Left lung (tissue), 4 donors: ENCODE measurements at regions not wholly inside any gene's neighbourhood (a gene's known extent, or its start where the extent isn't known, plus 50 kb on each side); places are given as distances from the start of the nearest gene placed in this dataset.
"Not testable (repeated sequence)": the region's sequence is repeated elsewhere in the genome, so short reads cannot be mapped to it uniquely, and the experiment has no call there.

Experiments
- ATAC-seq: fragments of 200-7000 bp; cut with Tn5 transposase; one replicate; pipeline ENCODE4 v1.9.1; 2020; ENCODE audit warnings: moderate library complexity
- DNase-seq, 4 donors: peaks; one replicate each; pipeline ENCODE4 v3.0.0-alpha.2; 2013 to 2020
- H3K27ac ChIP-seq, 2 donors: fragments of 200-600 bp; sonication (generic) in 1 of 2; one replicate each; pipeline versions ENCODE4 v1.5.0 to v1.8.0; 2020 to 2021
- H3K27me3 ChIP-seq, 2 donors: fragments of 200-600 bp; sonication (generic) in 1 of 2; one replicate each; pipeline versions ENCODE4 v1.5.0 to v1.8.0; 2020 to 2021
- H3K36me3 ChIP-seq, 2 donors: fragments of 200-600 bp; sonication (generic) in 1 of 2; one replicate each; pipeline versions ENCODE4 v1.5.0 to v1.8.0; 2020 to 2021
- H3K4me1 ChIP-seq, 2 donors: fragments of 200-600 bp; one replicate each; pipeline ENCODE4 v1.8.0; 2021
- H3K4me3 ChIP-seq, 2 donors: fragments of 200-600 bp; sonication (generic) in 1 of 2; one replicate each; pipeline versions ENCODE4 v1.5.0 to v1.8.0; 2020 to 2021; ENCODE audit warnings: mild to moderate bottlenecking in 1 of 2
- H3K9me3 ChIP-seq, 2 donors: fragments of 200-600 bp; sonication (generic) in 1 of 2; one replicate each; pipeline versions ENCODE4 v1.5.0 to v1.8.0; 2020 to 2021
- intact Hi-C, 2 donors: fragments of 100-400 bp; cut with DNase I; formaldehyde crosslinking; loops; one replicate each; pipeline versions ENCODE4 v1.11.2 to v1.14.2; 2022
- donor health status: DM: no; HTN: yes; CAD: no.
- donor health status: DM: no; HTN: no; CAD: no.

DNA sequence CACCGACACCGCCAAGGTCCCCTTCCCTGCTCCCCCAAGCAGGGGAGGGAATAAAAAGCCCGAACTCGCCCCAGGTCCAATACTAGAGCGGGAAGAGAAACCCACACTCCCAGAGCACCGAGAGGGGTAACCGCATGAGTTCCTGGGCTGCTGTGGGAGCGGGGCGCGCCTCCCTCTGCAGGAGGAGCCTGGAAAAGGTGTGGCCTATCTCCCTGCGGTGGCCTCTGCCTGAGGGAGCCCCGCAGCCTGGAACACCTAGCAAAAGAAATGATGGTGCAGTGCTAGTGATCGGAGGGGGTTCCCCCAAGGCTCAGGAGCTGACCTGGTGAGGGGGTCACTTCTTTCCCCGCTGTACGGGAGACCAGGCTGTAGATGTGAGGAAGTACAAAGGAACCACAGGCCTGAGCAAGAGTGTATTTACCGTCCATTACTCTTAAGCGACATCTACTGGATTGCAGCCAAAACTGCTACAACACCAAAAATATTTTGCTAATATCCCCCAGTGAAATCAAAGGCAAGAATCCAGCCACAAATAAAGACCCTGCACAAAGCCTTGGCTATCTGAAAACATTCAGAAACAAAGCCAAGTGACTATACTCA, 216.6 kb upstream of the POTEB3 start:
- H3K36me3 ChIP-seq, DNase-seq, H3K4me1 ChIP-seq, H3K4me3 ChIP-seq, H3K27me3 ChIP-seq, intact Hi-C loops, H3K27ac ChIP-seq, H3K9me3 ChIP-seq: not testable (repeated sequence)
- ATAC-seq = peak; percentile 53

DNA sequence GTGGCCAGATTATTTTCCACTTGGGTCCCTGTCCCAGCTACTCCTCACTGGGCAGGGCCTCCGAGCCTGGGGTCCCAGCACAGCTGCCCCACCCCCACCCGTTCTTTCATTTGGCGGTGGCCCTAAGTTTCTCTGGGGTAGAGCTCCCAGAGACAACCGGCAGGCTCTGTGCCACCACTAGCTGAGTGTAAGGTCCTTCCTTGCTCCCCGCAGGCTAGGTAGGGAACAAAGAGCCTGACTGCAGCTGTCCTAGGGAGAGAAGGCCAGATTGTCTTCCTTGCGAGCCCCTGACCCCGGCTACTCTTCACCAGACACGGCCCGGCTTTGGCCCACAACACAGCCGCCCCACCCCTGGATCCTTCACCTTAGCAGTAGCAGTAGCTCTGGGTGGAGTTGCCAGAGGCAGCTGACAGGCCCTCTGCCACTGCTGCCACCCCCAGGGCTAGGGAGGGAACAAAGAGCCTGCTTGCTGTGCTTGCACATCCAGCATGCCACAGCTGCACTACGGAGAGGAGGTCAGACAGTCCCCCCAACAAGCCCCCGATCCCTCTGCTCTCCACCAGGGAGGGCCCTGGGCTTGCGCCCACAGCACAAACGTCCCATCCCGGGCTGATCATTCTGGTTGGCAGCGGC, 215.9 kb upstream of the POTEB3 start:
- H3K36me3 ChIP-seq, H3K9me3 ChIP-seq, H3K27ac ChIP-seq, H3K4me1 ChIP-seq, H3K4me3 ChIP-seq, intact Hi-C loops, DNase-seq, H3K27me3 ChIP-seq, ATAC-seq: not testable (repeated sequence)

DNA sequence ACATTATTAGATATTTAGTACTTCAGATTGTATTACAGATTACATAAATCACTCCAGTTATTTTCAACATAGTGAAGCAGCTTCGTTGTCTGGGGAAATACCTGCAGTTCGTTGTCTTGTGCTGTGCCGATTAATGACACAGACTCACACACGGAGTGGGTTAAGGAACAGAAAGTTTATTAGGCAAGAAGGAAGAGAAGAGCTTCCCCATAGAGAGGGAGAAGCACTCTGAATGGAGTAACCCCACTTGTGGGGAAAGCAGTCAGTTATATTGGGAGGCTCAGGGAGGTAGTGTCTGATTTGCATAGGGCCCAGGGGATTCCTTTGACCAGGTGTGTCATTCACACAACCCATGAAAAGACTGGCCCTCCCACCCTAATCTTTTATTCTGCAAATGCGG, 213.4 kb upstream of the POTEB3 start:
- intact Hi-C loops, H3K27ac ChIP-seq: not testable (repeated sequence)

DNA sequence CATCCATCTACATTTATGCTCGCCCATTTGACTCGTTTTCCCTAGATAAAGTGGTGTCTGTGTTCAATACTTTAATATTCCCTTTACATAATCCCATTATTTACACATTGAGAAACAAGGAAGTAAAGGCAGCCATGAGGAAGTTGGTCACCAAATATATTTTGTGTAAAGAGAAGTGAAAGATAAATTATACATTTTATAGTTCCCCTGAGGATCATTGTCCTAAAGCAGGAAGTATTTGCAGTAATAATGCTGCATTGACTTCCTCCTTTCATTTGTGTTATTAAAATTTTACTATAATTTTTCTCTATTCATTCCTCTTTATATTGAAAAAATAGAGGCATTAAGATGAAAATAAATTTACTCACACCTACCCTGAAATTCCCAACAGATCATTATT, 198.5 kb upstream of the POTEB3 start:
- H3K4me1 ChIP-seq, ATAC-seq, intact Hi-C loops, DNase-seq, H3K4me3 ChIP-seq, H3K9me3 ChIP-seq, H3K27ac ChIP-seq, H3K27me3 ChIP-seq, H3K36me3 ChIP-seq: not testable (repeated sequence)

More for the DNA sequence above, 213.4 kb upstream of the POTEB3 start:
- ATAC-seq, H3K9me3 ChIP-seq, H3K27me3 ChIP-seq, H3K36me3 ChIP-seq, H3K4me3 ChIP-seq, H3K4me1 ChIP-seq, DNase-seq: not testable (repeated sequence)

DNA sequence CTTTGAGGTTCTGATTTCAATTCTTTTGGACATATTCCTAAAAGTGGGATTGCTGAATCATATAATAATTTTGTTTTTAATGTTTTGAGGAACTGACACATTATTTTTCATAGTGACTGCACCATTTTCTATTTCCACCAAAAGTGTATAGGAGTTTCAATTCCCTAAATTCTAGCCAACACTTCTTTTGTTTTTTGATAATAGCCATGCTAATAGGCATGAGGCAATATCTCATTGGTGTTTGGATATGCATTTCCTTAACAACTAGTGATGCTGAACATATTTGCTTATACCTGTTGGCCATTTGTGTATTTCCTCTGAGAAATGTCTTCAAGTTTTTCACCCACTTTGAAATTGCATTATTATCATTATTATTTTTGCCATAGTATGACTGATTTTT, 186.4 kb upstream of the POTEB3 start:
- H3K4me3 ChIP-seq, DNase-seq, ATAC-seq, H3K27ac ChIP-seq, H3K27me3 ChIP-seq, H3K36me3 ChIP-seq, H3K4me1 ChIP-seq, H3K9me3 ChIP-seq, intact Hi-C loops: not testable (repeated sequence)

DNA sequence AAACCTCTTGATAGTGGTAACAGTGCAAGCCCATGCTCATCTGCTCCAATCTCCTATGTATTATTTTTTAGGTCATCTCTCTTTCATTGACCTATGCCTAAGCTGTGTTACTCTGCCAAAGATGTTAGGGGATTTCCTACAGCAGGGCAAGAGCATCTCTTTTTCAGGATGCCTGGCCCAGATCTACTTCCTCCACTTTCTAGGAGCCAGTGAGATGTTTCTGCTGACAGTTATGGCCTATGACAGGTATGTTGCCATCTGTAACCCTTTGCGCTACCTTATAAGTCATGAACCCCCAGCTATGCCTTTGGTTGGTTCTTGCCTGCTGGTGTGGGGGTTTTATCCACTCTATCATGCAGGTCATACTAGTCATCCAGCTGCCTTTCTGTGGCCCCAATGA, 168.9 kb upstream of the POTEB3 start:
- intact Hi-C loops, H3K4me1 ChIP-seq, ATAC-seq, H3K4me3 ChIP-seq, H3K27me3 ChIP-seq, H3K36me3 ChIP-seq, H3K9me3 ChIP-seq, H3K27ac ChIP-seq, DNase-seq: not testable (repeated sequence)

DNA sequence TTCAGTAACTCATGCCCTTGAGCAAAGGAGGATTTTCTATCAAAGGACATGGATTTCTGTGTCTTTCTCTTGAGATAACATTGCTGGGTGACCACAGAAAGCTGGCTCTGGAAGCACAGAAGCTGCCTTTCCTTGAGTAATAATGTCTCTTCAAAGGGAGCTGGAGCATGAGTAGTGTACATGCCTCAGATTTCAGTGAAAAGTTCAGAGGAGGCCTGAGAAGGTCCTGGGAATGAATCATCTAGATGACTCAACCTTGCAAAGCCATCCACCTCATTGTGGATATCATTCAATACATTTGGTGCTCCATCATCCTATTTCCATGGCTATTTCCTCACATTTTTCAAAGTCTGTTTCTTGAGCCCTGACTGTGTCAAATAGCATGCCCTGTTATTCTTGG, 125.1 kb upstream of the POTEB3 start:
- ATAC-seq, H3K4me3 ChIP-seq, H3K27me3 ChIP-seq, intact Hi-C loops, H3K4me1 ChIP-seq, DNase-seq, H3K36me3 ChIP-seq, H3K27ac ChIP-seq, H3K9me3 ChIP-seq: not testable (repeated sequence)

DNA sequence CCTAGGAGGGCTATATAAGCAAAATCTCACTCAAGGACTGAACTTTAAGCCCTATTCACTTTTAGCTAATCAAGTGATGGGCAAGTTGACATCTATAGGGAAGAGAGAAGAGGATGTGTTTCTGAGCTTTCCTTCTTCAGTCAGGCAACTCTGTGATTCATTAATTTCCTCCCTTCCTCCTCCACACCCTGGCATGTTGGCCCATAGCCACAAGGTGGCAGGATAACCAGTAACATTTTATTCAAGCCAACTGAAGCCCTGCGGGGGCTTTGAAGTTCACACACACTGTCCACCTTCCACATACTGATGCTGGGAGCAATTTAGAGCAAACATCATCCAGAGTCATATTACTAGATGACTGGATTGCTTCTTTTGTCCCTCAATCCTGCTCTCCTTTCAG, 111.5 kb upstream of the POTEB3 start:
- H3K27me3 ChIP-seq, DNase-seq, H3K36me3 ChIP-seq, intact Hi-C loops, ATAC-seq, H3K9me3 ChIP-seq, H3K27ac ChIP-seq, H3K4me1 ChIP-seq, H3K4me3 ChIP-seq: not testable (repeated sequence)

DNA sequence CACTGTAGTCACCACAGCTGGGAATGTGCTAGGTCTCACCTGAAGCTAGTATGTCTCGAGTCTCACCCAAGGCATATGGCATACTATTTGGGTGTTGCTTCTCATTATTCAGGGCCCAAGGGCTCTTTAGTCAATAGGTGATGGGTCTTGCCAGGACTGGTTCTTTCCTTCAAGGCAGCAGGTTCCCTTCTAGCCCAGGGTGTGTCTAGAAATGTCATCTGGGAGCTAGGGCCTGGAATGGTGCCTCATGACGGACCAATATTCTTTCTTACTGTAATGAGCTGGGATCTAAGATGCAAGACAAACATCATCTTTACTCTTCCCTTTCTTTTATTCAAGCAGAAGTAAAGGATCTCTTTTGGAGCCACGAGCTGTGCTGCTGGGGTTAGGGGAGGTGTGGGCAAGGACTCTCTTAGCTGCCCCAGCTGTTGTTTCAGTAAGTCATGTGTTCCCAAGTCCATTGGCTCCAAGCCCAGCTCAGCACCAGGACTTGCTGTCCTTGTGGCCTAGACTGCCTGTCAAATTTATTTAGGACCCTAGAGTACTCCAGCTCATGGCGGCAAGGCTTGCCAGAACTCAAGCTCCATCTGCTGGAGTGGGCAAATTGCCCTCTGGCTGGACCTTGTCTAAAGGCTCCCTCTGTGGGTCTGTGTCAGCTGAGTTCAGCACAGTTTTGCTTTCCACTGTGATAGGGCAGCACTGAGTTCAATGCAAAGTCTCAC, 106.0 kb upstream of the POTEB3 start:
- intact Hi-C loops, ATAC-seq, H3K9me3 ChIP-seq, H3K27ac ChIP-seq, H3K36me3 ChIP-seq, H3K27me3 ChIP-seq, H3K4me1 ChIP-seq, H3K4me3 ChIP-seq, DNase-seq: not testable (repeated sequence)

DNA sequence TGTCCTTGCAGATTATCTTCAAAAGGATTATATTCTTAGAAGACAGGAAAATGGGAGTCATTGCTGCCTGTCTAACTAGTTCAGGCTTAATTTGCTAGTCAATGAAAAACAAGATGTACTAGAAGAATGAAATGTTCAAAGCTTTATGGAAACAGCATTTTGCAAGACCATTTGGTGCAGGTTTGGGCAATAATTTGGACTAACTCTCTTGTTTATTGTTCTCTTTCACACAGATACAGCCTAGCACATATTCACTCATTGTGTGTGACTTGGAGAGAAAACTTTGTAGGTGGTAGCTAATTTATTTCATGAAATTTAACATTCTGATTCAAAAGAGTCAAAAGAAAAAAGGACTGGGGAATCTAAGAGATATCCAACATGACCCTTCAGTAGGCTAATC, 92.5 kb upstream of the POTEB3 start:
- DNase-seq, H3K4me1 ChIP-seq, H3K9me3 ChIP-seq, H3K27ac ChIP-seq, H3K27me3 ChIP-seq, intact Hi-C loops, H3K36me3 ChIP-seq, ATAC-seq, H3K4me3 ChIP-seq: not testable (repeated sequence)

DNA sequence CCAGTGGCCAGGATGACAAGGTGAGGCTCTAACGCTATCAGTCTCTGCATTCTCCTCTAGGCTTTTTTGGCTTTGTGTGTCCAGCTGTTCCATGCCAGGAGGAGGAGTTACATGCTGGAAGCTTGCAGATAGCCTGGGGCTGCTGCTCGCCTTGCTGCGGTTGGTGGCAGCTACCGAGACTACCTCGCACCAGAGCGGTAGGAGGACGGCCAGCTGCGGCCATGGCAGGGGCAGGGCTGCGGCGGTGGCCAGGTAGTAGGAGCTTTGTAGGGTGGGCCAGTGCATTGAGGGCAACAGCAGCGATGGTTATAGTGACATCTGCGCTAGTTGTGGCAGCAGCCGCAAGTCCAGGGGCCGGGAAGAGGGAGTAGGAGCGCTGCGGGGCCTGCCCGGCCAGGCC, 75.9 kb upstream of the POTEB3 start:
- H3K9me3 ChIP-seq, ATAC-seq, H3K4me3 ChIP-seq, H3K27ac ChIP-seq, DNase-seq, H3K36me3 ChIP-seq, H3K27me3 ChIP-seq, intact Hi-C loops, H3K4me1 ChIP-seq: not testable (repeated sequence)

DNA sequence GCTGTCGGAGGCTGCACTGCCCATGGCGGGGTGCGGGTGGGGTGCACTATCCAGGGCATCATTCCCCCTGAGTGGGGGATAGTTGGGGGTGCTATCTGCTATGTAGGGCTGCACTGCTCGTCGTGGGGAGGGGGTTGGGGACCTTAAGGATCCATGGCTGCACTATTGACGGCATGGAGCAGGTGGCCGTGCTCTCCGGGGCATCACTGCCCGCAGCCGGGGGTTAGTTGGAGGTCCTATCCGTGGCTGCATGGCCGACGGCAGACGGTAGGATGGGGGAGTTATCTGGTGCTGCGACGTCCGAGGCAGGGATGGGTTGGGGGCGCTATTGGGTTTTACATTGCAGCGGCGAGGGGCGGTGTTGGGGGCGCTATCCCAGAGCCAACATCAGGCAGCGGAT, 75.0 kb upstream of the POTEB3 start:
- H3K4me3 ChIP-seq, H3K9me3 ChIP-seq, DNase-seq, H3K36me3 ChIP-seq, H3K27ac ChIP-seq, H3K4me1 ChIP-seq, intact Hi-C loops, ATAC-seq, H3K27me3 ChIP-seq: not testable (repeated sequence)

DNA sequence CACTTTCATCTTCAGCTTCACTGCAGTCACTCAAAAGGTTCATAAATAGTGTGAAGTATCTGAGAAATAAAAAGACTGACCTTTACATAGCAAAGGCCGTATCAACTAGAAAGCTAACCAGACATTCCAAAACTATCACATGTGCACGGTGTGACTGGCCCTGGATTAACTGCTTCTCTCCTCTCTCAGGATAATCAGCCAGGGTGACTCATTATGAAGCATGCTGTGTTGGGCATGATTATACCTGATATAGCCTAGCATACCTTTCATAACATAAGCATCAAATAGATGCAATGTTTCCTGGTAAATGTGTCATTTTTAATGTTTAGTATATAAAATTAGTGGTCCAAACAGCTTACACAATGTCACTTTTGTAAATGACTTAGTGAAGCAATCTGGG, 62.7 kb upstream of the POTEB3 start:
- ATAC-seq, H3K4me3 ChIP-seq, H3K36me3 ChIP-seq, H3K9me3 ChIP-seq, H3K27ac ChIP-seq, DNase-seq, intact Hi-C loops, H3K4me1 ChIP-seq, H3K27me3 ChIP-seq: not testable (repeated sequence)
